ENCODE measurements at regions not wholly inside any gene's neighbourhood (a gene's known extent, or its start where the extent isn't known, plus 50 kb on each side); places are given as distances from the start of the nearest gene placed in this dataset.
"Not testable (repeated sequence)": the region's sequence is repeated elsewhere in the genome, so short reads cannot be mapped to it uniquely, and the experiment has no call there.

GRCh38 chr9:7615344-7615743, 184.2 kb downstream of the DMAC1 start:
- no peak for DNase-seq

- DNase-seq, result no peak
Measured at GRCh38 chr9:7613931-7614330, 185.6 kb downstream of the DMAC1 start.

- no peak for DNase-seq
Measured at GRCh38 chr9:7608261-7608660, 191.3 kb downstream of the DMAC1 start.

GRCh38 chr9:7607421-7607820, 192.2 kb downstream of the DMAC1 start:
- no peak for DNase-seq

- DNase-seq, result no peak
Measured at GRCh38 chr9:7606591-7606990, 193.0 kb downstream of the DMAC1 start.

GRCh38 chr9:7601739-7602138, 197.8 kb downstream of the DMAC1 start:
- no peak for DNase-seq

- no peak for DNase-seq
Measured at GRCh38 chr9:7597716-7598115, 201.9 kb downstream of the DMAC1 start.

- no peak for DNase-seq
Measured at GRCh38 chr9:7592321-7593316, 207.0 kb downstream of the DMAC1 start.

GRCh38 chr9:7591501-7591900, 208.1 kb downstream of the DMAC1 start:
- no peak for DNase-seq

GRCh38 chr9:7580568-7580967, 219.0 kb downstream of the DMAC1 start:
- no peak for DNase-seq

- DNase-seq, result no peak
Measured at GRCh38 chr9:7579351-7579750, 220.2 kb downstream of the DMAC1 start.

- no peak for DNase-seq
Measured at GRCh38 chr9:7578951-7579350, 220.6 kb downstream of the DMAC1 start.

GRCh38 chr9:7570107-7570720, 229.4 kb downstream of the DMAC1 start:
- DNase-seq, result peak; percentile 73

- no peak for DNase-seq
Measured at GRCh38 chr9:7567687-7568086, 231.9 kb downstream of the DMAC1 start.

GRCh38 chr9:7561527-7562080, 238.0 kb downstream of the DMAC1 start:
- no peak for DNase-seq

GRCh38 chr9:7560669-7561305, 238.8 kb downstream of the DMAC1 start:
- DNase-seq, result no peak

- no peak for DNase-seq
Measured at GRCh38 chr9:7554699-7555098, 244.9 kb downstream of the DMAC1 start.

GRCh38 chr9:7552706-7553105, 246.9 kb downstream of the DMAC1 start:
- DNase-seq, result not testable (repeated sequence)

- DNase-seq, result no peak
Measured at GRCh38 chr9:7549249-7549648, 250.3 kb downstream of the DMAC1 start.

- no peak for DNase-seq
Measured at GRCh38 chr9:7546261-7546660, 253.3 kb downstream of the DMAC1 start.

GRCh38 chr9:7545371-7546165, 254.0 kb downstream of the DMAC1 start:
- DNase-seq, result no peak

GRCh38 chr9:7542693-7543092, 256.9 kb downstream of the DMAC1 start:
- DNase-seq, result no peak

GRCh38 chr9:7542126-7542525, 257.5 kb downstream of the DMAC1 start:
- no peak for DNase-seq

All from activated CD4-positive, alpha-beta T cell treated with anti-CD3 and anti-CD28 coated beads, Interleukin-2, amount 50 U/mL, for 16 hours (primary cell).